H1 (cell line): ENCODE measurements at regions not wholly inside any gene's neighbourhood (a gene's known extent, or its start where the extent isn't known, plus 50 kb on each side); places are given as distances from the start of the nearest gene placed in this dataset.

Source experiments
- CTCF ChIA-PET: fragments of 300-600 bp; sonication (Branson Sonifier 250); formaldehyde crosslinking; loops from one replicate; lab custom pipeline; 2021; ENCODE audit not compliant: partially characterized antibody; lab: Charles Lee
- POLR2A ChIA-PET: fragments of 300-600 bp; sonication (Branson Sonifier 250); formaldehyde crosslinking; loops from one replicate; lab custom pipeline; 2021; ENCODE audit warnings: inconsistent platforms; ENCODE audit not compliant: partially characterized antibody; lab: Charles Lee
- DNase-seq, 2 experiments: peaks; one replicate each; pipeline versions ENCODE4 v3.0.0 to v3.0.0-alpha.2; 2010 to 2022; ENCODE audit warnings: low spot score in 2 of 2, low read depth in 1 of 2, mixed read lengths in 1 of 2
- FAIRE-seq: peaks from 2 replicates; lab custom pipeline; 2011; peaks lifted over from hg19 to GRCh38; lab: Jason Lieb, UNC
- H2AFZ ChIP-seq: 2 replicates; pipeline ENCODE4 v1.8.1; 2012; ENCODE audit warnings: low read length, inconsistent platforms
- H2AK5ac ChIP-seq: 2 replicates; pipeline ENCODE4 v1.6.1; 2013; ENCODE audit warnings: low read depth, low read length
- H2BK120ac ChIP-seq: replicated peaks from 2 replicates; pipeline ENCODE3; 2013; ENCODE audit warnings: low read depth, low read length, inconsistent platforms
- H2BK12ac ChIP-seq: 2 replicates; pipeline ENCODE4 v1.6.1; 2013; ENCODE audit warnings: low read depth, low read length
- H2BK15ac ChIP-seq: 2 replicates; pipeline ENCODE4 v1.6.1; 2013; ENCODE audit warnings: low read length
- H2BK20ac ChIP-seq: 2 replicates; pipeline ENCODE4 v1.6.1; 2013; ENCODE audit warnings: low read length
- H2BK5ac ChIP-seq: 2 replicates; pipeline ENCODE4 v1.6.1; 2013; ENCODE audit warnings: low read depth, low read length
- H3K14ac ChIP-seq: 2 replicates; pipeline ENCODE4 v1.6.1; 2013; ENCODE audit warnings: inconsistent platforms; ENCODE audit not compliant: insufficient read length
- H3K18ac ChIP-seq: 2 replicates; pipeline ENCODE4 v1.6.1; 2013; ENCODE audit warnings: low read length; ENCODE audit errors: extremely low read depth
- H3K23ac ChIP-seq: 2 replicates; pipeline ENCODE4 v1.6.1; 2013; ENCODE audit warnings: inconsistent platforms; ENCODE audit not compliant: insufficient read length
- H3K23me2 ChIP-seq: 2 replicates; pipeline ENCODE4 v1.6.1; 2013; ENCODE audit warnings: low read depth, low read length
- H3K27ac ChIP-seq: 2 replicates; pipeline ENCODE4 v1.6.1; 2011; ENCODE audit warnings: low read depth, low read length, inconsistent platforms
- H3K27me3 ChIP-seq, 4 experiments: replicated peaks in 1 of 4; 1 replicate in 1 of 4; 2 replicates in 3 of 4; pipeline versions ENCODE4 v1.6.1 to v1.8.1; 2011 to 2013; ENCODE audit warnings: low read length in 3 of 4, mild to moderate bottlenecking in 3 of 4, inconsistent platforms in 2 of 4, mixed read lengths in 2 of 4, moderate library complexity in 1 of 4; ENCODE audit not compliant: control insufficient read depth in 3 of 4, insufficient read depth in 3 of 4; ENCODE audit errors: extremely low read depth in 1 of 4
- H3K36me3 ChIP-seq, 4 experiments: 2 replicates each; pipeline versions ENCODE4 v1.6.1 to v1.8.1; 2011 to 2013; ENCODE audit warnings: mild to moderate bottlenecking in 4 of 4, low read length in 3 of 4, moderate library complexity in 2 of 4, control low read depth in 1 of 4, inconsistent platforms in 1 of 4; ENCODE audit not compliant: insufficient read depth in 4 of 4, control insufficient read depth in 2 of 4
- H3K4ac ChIP-seq: replicated peaks from 2 replicates; pipeline ENCODE3; 2013; ENCODE audit warnings: low read length, low read depth, mixed read lengths, inconsistent platforms; ENCODE audit not compliant: insufficient read length
- H3K4me1 ChIP-seq, 4 experiments: replicated peaks in 1 of 4; 1 replicate in 1 of 4; 2 replicates in 3 of 4; pipeline versions ENCODE4 v1.6.1 to v1.8.1; 2011 to 2013; ENCODE audit warnings: low read length in 3 of 4, inconsistent platforms in 2 of 4, mixed read lengths in 1 of 4; ENCODE audit not compliant: insufficient read depth in 4 of 4, control insufficient read depth in 3 of 4
- H3K4me2 ChIP-seq, 2 experiments: 2 replicates each; pipeline versions ENCODE4 v1.6.1 to v1.8.1; 2011 to 2013; ENCODE audit warnings: low read depth in 2 of 2, low read length in 2 of 2, control low read depth in 1 of 2, inconsistent platforms in 1 of 2, mild to moderate bottlenecking in 1 of 2; ENCODE audit not compliant: insufficient read depth in 1 of 2
- H3K4me3 ChIP-seq, 4 experiments: fragments of 200-600, 300-600 bp in 1 of 4; sonication (generic), shearing (Covaris generic), sonication (Bioruptor Twin) in 1 of 4; 2 replicates each; pipeline versions ENCODE4 v1.5.1 to v1.8.1; 2011 to 2016; ENCODE audit warnings: low read length in 4 of 4, low read depth in 3 of 4, control low read depth in 2 of 4, inconsistent platforms in 2 of 4, mild to moderate bottlenecking in 2 of 4, mixed read lengths in 1 of 4, moderate library complexity in 1 of 4; ENCODE audit not compliant: insufficient read depth in 2 of 4; ENCODE audit errors: extremely low read depth in 1 of 4
- H3K56ac ChIP-seq: replicated peaks from 2 replicates; pipeline ENCODE3; 2013; ENCODE audit warnings: low read depth, mild to moderate bottlenecking, mixed read lengths, low read length, inconsistent platforms; ENCODE audit not compliant: insufficient read length
- H3K79me1 ChIP-seq: 2 replicates; pipeline ENCODE4 v1.6.1; 2013; ENCODE audit warnings: low read depth, low read length, control low read depth
- H3K79me2 ChIP-seq, 2 experiments: 2 replicates each; pipeline versions ENCODE4 v1.6.1 to v1.8.1; 2012 to 2013; ENCODE audit warnings: low read length in 2 of 2, mild to moderate bottlenecking in 2 of 2, inconsistent platforms in 1 of 2; ENCODE audit not compliant: insufficient read depth in 2 of 2, control insufficient read depth in 1 of 2
- H3K9ac ChIP-seq, 4 experiments: replicated peaks in 1 of 4; 1 replicate in 1 of 4; 2 replicates in 3 of 4; pipeline versions ENCODE4 v1.6.1 to v1.8.1; 2011 to 2013; ENCODE audit warnings: low read depth in 3 of 4, low read length in 3 of 4, control low read depth in 2 of 4, mild to moderate bottlenecking in 2 of 4, moderate library complexity in 2 of 4, inconsistent platforms in 1 of 4; ENCODE audit errors: extremely low read depth in 1 of 4
- H3K9me3 ChIP-seq, 2 experiments: 2 replicates each; pipeline versions ENCODE4 v1.6.1 to v1.8.1; 2012 to 2013; ENCODE audit warnings: mild to moderate bottlenecking in 2 of 2, moderate library complexity in 2 of 2, control low read depth in 1 of 2, inconsistent platforms in 1 of 2, low read depth in 1 of 2, low read length in 1 of 2, mixed read lengths in 1 of 2; ENCODE audit not compliant: insufficient read depth in 2 of 2
- H4K20me1 ChIP-seq, 2 experiments: replicated peaks in 1 of 2; 2 replicates each; pipeline versions ENCODE3 to v1.8.1; 2011 to 2013; ENCODE audit warnings: inconsistent platforms in 2 of 2, low read length in 2 of 2, mild to moderate bottlenecking in 1 of 2; ENCODE audit not compliant: insufficient read depth in 2 of 2, control insufficient read depth in 1 of 2
- H4K5ac ChIP-seq: 2 replicates; pipeline ENCODE4 v1.6.1; 2013; ENCODE audit warnings: low read length, low read depth, mixed read lengths, inconsistent platforms; ENCODE audit not compliant: insufficient read length
- H4K8ac ChIP-seq: 2 replicates; pipeline ENCODE4 v1.8.0; 2013; ENCODE audit warnings: mild to moderate bottlenecking, moderate library complexity, low read length, inconsistent platforms; ENCODE audit not compliant: insufficient read depth; ENCODE audit errors: extremely low read depth
- H4K91ac ChIP-seq: replicated peaks from 2 replicates; pipeline ENCODE3; 2013; ENCODE audit warnings: low read length, mixed read lengths, inconsistent platforms; ENCODE audit not compliant: insufficient read length
- CEBPB ChIP-seq: IDR thresholded peaks from 2 replicates; pipeline ENCODE4 v1.6.1; 2012; ENCODE audit warnings: low read depth, low read length
- CHD1 ChIP-seq: IDR thresholded peaks from 2 replicates; pipeline ENCODE4 v1.6.1; 2012; ENCODE audit warnings: low read depth, low read length, improper control_type of control experiment
- CREB1 ChIP-seq: IDR thresholded peaks from 2 replicates; pipeline ENCODE4 v1.6.1; 2012; ENCODE audit warnings: inconsistent platforms
- E2F6 ChIP-seq: IDR thresholded peaks from 2 replicates; pipeline ENCODE4 v1.6.1; 2012; ENCODE audit warnings: inconsistent platforms
- EGR1 ChIP-seq: IDR thresholded peaks from 2 replicates; pipeline ENCODE4 v1.6.1; 2011; ENCODE audit warnings: low read depth, low read length, borderline replicate concordance
- GABPA ChIP-seq: IDR thresholded peaks from 2 replicates; pipeline ENCODE4 v1.6.1; 2011; ENCODE audit warnings: mild to moderate bottlenecking, low read length, moderate library complexity, borderline replicate concordance; ENCODE audit not compliant: insufficient read depth
- KDM1A ChIP-seq: fragments of 200-600, 300-600 bp; sonication (generic); IDR thresholded peaks from 2 replicates; pipeline ENCODE4 v1.7.1; 2016; ENCODE audit warnings: mild to moderate bottlenecking, low read length, borderline replicate concordance
- KDM4A ChIP-seq: IDR thresholded peaks from one replicate; pipeline ENCODE4 v1.7.1; 2012; ENCODE audit warnings: low read depth, mild to moderate bottlenecking, moderate library complexity, low read length, inconsistent platforms; ENCODE audit not compliant: severe bottlenecking
- PHF8 ChIP-seq: fragments of 200-600 bp; sonication (generic); conservative IDR thresholded peaks from 2 replicates; pipeline ENCODE4 v1.7.1; 2012; ENCODE audit warnings: low read depth, mild to moderate bottlenecking, inconsistent platforms, low read length, moderate library complexity
- RBBP5 ChIP-seq: IDR thresholded peaks from 2 replicates; pipeline ENCODE4 v1.7.1; 2012; ENCODE audit warnings: low read depth, mild to moderate bottlenecking, inconsistent platforms, low read length, moderate library complexity, borderline replicate concordance
- RXRA ChIP-seq: IDR thresholded peaks from 2 replicates; pipeline ENCODE4 v1.6.1; 2011; ENCODE audit warnings: low read depth, mild to moderate bottlenecking, low read length, moderate library complexity; ENCODE audit not compliant: insufficient read depth
- SIRT6 ChIP-seq: IDR thresholded peaks from one replicate; pipeline ENCODE4 v1.7.1; 2012; ENCODE audit warnings: low read length, inconsistent platforms
- SIX5 ChIP-seq: IDR thresholded peaks from 2 replicates; pipeline ENCODE4 v1.6.1; 2011; ENCODE audit warnings: mild to moderate bottlenecking, low read depth, low read length
- SRF ChIP-seq: IDR thresholded peaks from 2 replicates; pipeline ENCODE4 v1.6.1; 2011; ENCODE audit warnings: mild to moderate bottlenecking, low read depth, low read length, moderate library complexity
- TBP ChIP-seq: IDR thresholded peaks from 2 replicates; pipeline ENCODE4 v1.6.1; 2011; ENCODE audit warnings: low read depth, low read length, improper control_type of control experiment
- WGBS, 2 experiments: shearing (Covaris generic) in 1 of 2; methylation state at CpG; one replicate each; pipeline versions ENCODE4 v1.1.6 to v1.1.7; 2013 to 2015; ENCODE audit warnings: low lambda C conversion rate in 2 of 2, mixed read lengths in 2 of 2, inconsistent platforms in 1 of 2, low coverage in 1 of 2, missing lambda C conversion rate in 1 of 2; ENCODE audit not compliant: insufficient replicate concordance in 2 of 2, insufficient coverage in 1 of 2, insufficient read length in 1 of 2; ENCODE audit errors: extremely low coverage in 1 of 2, missing lambda C conversion rate in 1 of 2; 5-methylcytosine and 5-hydroxymethylcytosine counted together

- POLR2A ChIA-PET, result no interaction called here
- 88% methylated on average over 2 of the region's 2 CpGs; no CpG with 5 or more reads in 1 of the 2 experiments for WGBS, 2 experiments
- H2BK5ac ChIP-seq, result no peak overlapping the region
- TF ChIP-seq E2F6 (no peak), SIX5 (no peak), RBBP5 (no peak), TBP (no peak), KDM1A (no peak), SRF (no peak), PHF8 (no peak), GABPA (no peak), CEBPB (no peak), KDM4A (no peak), CHD1 (no peak), SIRT6 (no peak), CREB1 (no peak), RXRA (no peak), EGR1 (no peak)
Measured at GRCh38 chr2:129888896-129889295, 90.6 kb upstream of the RAB6C start.

More at GRCh38 chr2:129888896-129889295, 90.6 kb upstream of the RAB6C start:
- H3K36me3 ChIP-seq, result no peaks in the 10 kb centered on the region
- no peak overlapping the region for H2AFZ ChIP-seq
- H3K23me2 ChIP-seq, result no peaks in the 10 kb centered on the region
- no peak overlapping the region for H2AK5ac ChIP-seq
- no peaks in the 10 kb centered on the region; the same call in 1 of the 2 replicates for H3K79me1 ChIP-seq
- H2BK20ac ChIP-seq, result no peak overlapping the region
- DNase-seq (no peak), FAIRE-seq (no peak)
- H4K91ac ChIP-seq, result peak overlapping the region; percentile 75
- no peak overlapping the region for H3K27ac ChIP-seq
- no peak overlapping the region for H2BK120ac ChIP-seq
- H3K27me3 ChIP-seq, result no peaks in the 10 kb centered on the region
- H3K4me3 ChIP-seq, result no peak overlapping the region
- no peak overlapping the region for H3K18ac ChIP-seq
- peak overlapping the region; percentile 45; the same call in 1 of the 2 replicates for H2BK12ac ChIP-seq
- H3K4ac ChIP-seq, result no peak overlapping the region
- no peak overlapping the region for H4K8ac ChIP-seq
- H4K20me1 ChIP-seq, result peaks cover 0 to 1% of the 10 kb centered on the region in 2 experiments
- H3K14ac ChIP-seq, result no peak overlapping the region
- H3K4me2 ChIP-seq, result no peak overlapping the region
- H4K5ac ChIP-seq, result no peak overlapping the region
- peaks cover 0 to 11% (median 2%) of the 10 kb centered on the region in 4 experiments for H3K4me1 ChIP-seq
- H2BK15ac ChIP-seq, result no peak overlapping the region
- H3K79me2 ChIP-seq, result no peaks in the 10 kb centered on the region
- no peaks in the 10 kb centered on the region for H3K9me3 ChIP-seq
- CTCF ChIA-PET, result interaction anchor here (1.8 kb wide), 1 partner anchor 35 kb away, joined by 10 read pairs; no protein-coding TSS in a partner anchor
- H3K56ac ChIP-seq, result no peak overlapping the region
- no peak overlapping the region for H3K9ac ChIP-seq
- no peak overlapping the region for H3K23ac ChIP-seq
